ENCODE measurements at regions not wholly inside any gene's neighbourhood (a gene's known extent, or its start where the extent isn't known, plus 50 kb on each side); places are given as distances from the start of the nearest gene placed in this dataset.

- no peaks in the 10 kb centered on the region for H3K4me1 ChIP-seq (ENCODE audit: insufficient read depth, low read length)
- H3K4me3 ChIP-seq (ENCODE audit: low read length) = no peak overlapping the region
- WGBS = 82% methylated on average over 16 of the region's 16 CpGs
- H3K27me3 ChIP-seq (ENCODE audit: insufficient read depth, low read length) = no peaks in the 10 kb centered on the region
- no peak overlapping the region for H3K27ac ChIP-seq (ENCODE audit: low read depth, low read length)
- no peaks in the 10 kb centered on the region for H3K36me3 ChIP-seq (ENCODE audit: insufficient read depth, low read length)
- H3K9ac ChIP-seq (ENCODE audit: low read depth, low read length) = no peak overlapping the region
- no peaks in the 10 kb centered on the region for H3K9me3 ChIP-seq (ENCODE audit: insufficient read depth, low read depth, low read length)
These were observed 249.1 kb upstream of the PITRM1 start for GRCh38 chr10:3421537-3422257.

- H3K4me3 ChIP-seq (ENCODE audit: low read length) = no peak overlapping the region
These were observed 248.2 kb upstream of the PITRM1 start for GRCh38 chr10:3420527-3421469.

GRCh38 chr10:3419719-3420495 lies 247.3 kb upstream of the PITRM1 start:
- Histone ChIP-seq H3K4me1 (ENCODE audit: insufficient read depth, low read length) (no peaks in the 10 kb centered on the region), H3K27ac (ENCODE audit: low read depth, low read length) (no peak overlapping the region)
- WGBS = 84% methylated on average over 11 of the region's 12 CpGs

More at GRCh38 chr10:3420527-3421469, 248.2 kb upstream of the PITRM1 start:
- H3K9me3 ChIP-seq (ENCODE audit: insufficient read depth, low read depth, low read length) = no peaks in the 10 kb centered on the region
- no peaks in the 10 kb centered on the region for H3K27me3 ChIP-seq (ENCODE audit: insufficient read depth, low read length)
- no peaks in the 10 kb centered on the region for H3K36me3 ChIP-seq (ENCODE audit: insufficient read depth, low read length)
- H3K27ac ChIP-seq (ENCODE audit: low read depth, low read length) = no peak overlapping the region
- H3K9ac ChIP-seq (ENCODE audit: low read depth, low read length) = no peak overlapping the region
- H3K4me1 ChIP-seq (ENCODE audit: insufficient read depth, low read length) = no peaks in the 10 kb centered on the region
- WGBS = 92% methylated on average over 18 of the region's 18 CpGs

GRCh38 chr10:3418926-3419325 lies 246.3 kb upstream of the PITRM1 start:
- 85% methylated on average over 10 of the region's 12 CpGs for WGBS
- H3K27me3 ChIP-seq (ENCODE audit: insufficient read depth, low read length) = no peaks in the 10 kb centered on the region
- no peak overlapping the region for H3K27ac ChIP-seq (ENCODE audit: low read depth, low read length)
- H3K36me3 ChIP-seq (ENCODE audit: insufficient read depth, low read length) = no peaks in the 10 kb centered on the region
- H3K4me1 ChIP-seq (ENCODE audit: insufficient read depth, low read length) = no peaks in the 10 kb centered on the region
- H3K4me3 ChIP-seq (ENCODE audit: low read length) = no peak overlapping the region
- no peak overlapping the region for H3K9ac ChIP-seq (ENCODE audit: low read depth, low read length)
- no peaks in the 10 kb centered on the region for H3K9me3 ChIP-seq (ENCODE audit: insufficient read depth, low read depth, low read length)

More at GRCh38 chr10:3419719-3420495, 247.3 kb upstream of the PITRM1 start:
- H3K27me3 ChIP-seq (ENCODE audit: insufficient read depth, low read length) = no peaks in the 10 kb centered on the region
- H3K9me3 ChIP-seq (ENCODE audit: insufficient read depth, low read depth, low read length) = no peaks in the 10 kb centered on the region
- H3K36me3 ChIP-seq (ENCODE audit: insufficient read depth, low read length) = no peaks in the 10 kb centered on the region
- no peak overlapping the region for H3K9ac ChIP-seq (ENCODE audit: low read depth, low read length)
- H3K4me3 ChIP-seq (ENCODE audit: low read length) = no peak overlapping the region

GRCh38 chr10:3418041-3418754 lies 245.6 kb upstream of the PITRM1 start:
- Histone ChIP-seq H3K27me3 (ENCODE audit: insufficient read depth, low read length) (no peaks in the 10 kb centered on the region), H3K4me3 (ENCODE audit: low read length) (no peak overlapping the region), H3K36me3 (ENCODE audit: insufficient read depth, low read length) (no peaks in the 10 kb centered on the region), H3K27ac (ENCODE audit: low read depth, low read length) (no peak overlapping the region), H3K9ac (ENCODE audit: low read depth, low read length) (no peak overlapping the region), H3K9me3 (ENCODE audit: insufficient read depth, low read depth, low read length) (no peaks in the 10 kb centered on the region), H3K4me1 (ENCODE audit: insufficient read depth, low read length) (no peaks in the 10 kb centered on the region)
- WGBS = 90% methylated on average over 12 of the region's 13 CpGs

- H3K27me3 ChIP-seq (ENCODE audit: insufficient read depth, low read length) = no peaks in the 10 kb centered on the region
These were observed 244.5 kb upstream of the PITRM1 start for GRCh38 chr10:3417096-3417495.

GRCh38 chr10:3415878-3416605 lies 243.5 kb upstream of the PITRM1 start:
- Histone ChIP-seq H3K4me1 (ENCODE audit: insufficient read depth, low read length) (no peaks in the 10 kb centered on the region), H3K4me3 (ENCODE audit: low read length) (no peak overlapping the region), H3K27me3 (ENCODE audit: insufficient read depth, low read length) (no peaks in the 10 kb centered on the region), H3K27ac (ENCODE audit: low read depth, low read length) (no peak overlapping the region), H3K9me3 (ENCODE audit: insufficient read depth, low read depth, low read length) (no peaks in the 10 kb centered on the region), H3K9ac (ENCODE audit: low read depth, low read length) (no peak overlapping the region), H3K36me3 (ENCODE audit: insufficient read depth, low read length) (no peaks in the 10 kb centered on the region)
- 83% methylated on average over 16 of the region's 17 CpGs for WGBS

More at GRCh38 chr10:3417096-3417495, 244.5 kb upstream of the PITRM1 start:
- WGBS = 96% methylated on average over 9 of the region's 9 CpGs
- H3K9ac ChIP-seq (ENCODE audit: low read depth, low read length) = no peak overlapping the region
- no peaks in the 10 kb centered on the region for H3K36me3 ChIP-seq (ENCODE audit: insufficient read depth, low read length)
- no peak overlapping the region for H3K27ac ChIP-seq (ENCODE audit: low read depth, low read length)
- H3K9me3 ChIP-seq (ENCODE audit: insufficient read depth, low read depth, low read length) = no peaks in the 10 kb centered on the region
- no peak overlapping the region for H3K4me3 ChIP-seq (ENCODE audit: low read length)
- H3K4me1 ChIP-seq (ENCODE audit: insufficient read depth, low read length) = no peaks in the 10 kb centered on the region

- Histone ChIP-seq H3K9me3 (ENCODE audit: insufficient read depth, low read depth, low read length) (no peaks in the 10 kb centered on the region), H3K4me1 (ENCODE audit: insufficient read depth, low read length) (no peaks in the 10 kb centered on the region), H3K9ac (ENCODE audit: low read depth, low read length) (no peak overlapping the region), H3K36me3 (ENCODE audit: insufficient read depth, low read length) (no peaks in the 10 kb centered on the region), H3K4me3 (ENCODE audit: low read length) (no peak overlapping the region), H3K27me3 (ENCODE audit: insufficient read depth, low read length) (no peaks in the 10 kb centered on the region), H3K27ac (ENCODE audit: low read depth, low read length) (no peak overlapping the region)
- 90% methylated on average over 20 of the region's 21 CpGs for WGBS
These were observed 242.6 kb upstream of the PITRM1 start for GRCh38 chr10:3415038-3415736.

GRCh38 chr10:3414667-3415023 lies 242.1 kb upstream of the PITRM1 start:
- Histone ChIP-seq H3K4me3 (ENCODE audit: low read length) (no peak overlapping the region), H3K27ac (ENCODE audit: low read depth, low read length) (no peak overlapping the region), H3K4me1 (ENCODE audit: insufficient read depth, low read length) (no peaks in the 10 kb centered on the region), H3K36me3 (ENCODE audit: insufficient read depth, low read length) (no peaks in the 10 kb centered on the region), H3K9me3 (ENCODE audit: insufficient read depth, low read depth, low read length) (no peaks in the 10 kb centered on the region), H3K27me3 (ENCODE audit: insufficient read depth, low read length) (no peaks in the 10 kb centered on the region), H3K9ac (ENCODE audit: low read depth, low read length) (no peak overlapping the region)
- WGBS = 81% methylated on average over 10 of the region's 10 CpGs
